Right atrium auricular region (tissue), 2 donors: ENCODE measurements at regions not wholly inside any gene's neighbourhood (a gene's known extent, or its start where the extent isn't known, plus 50 kb on each side); places are given as distances from the start of the nearest gene placed in this dataset.

Experiments used
- DNase-seq: peaks from one replicate; pipeline ENCODE4 v3.0.0-alpha.2; 2019; ENCODE audit warnings: low spot score
- H3K27ac ChIP-seq, 2 donors: fragments of 200-600 bp; sonication (generic); 1 replicate in 1 of 2; 2 replicates in 1 of 2; pipeline ENCODE4 v1.5.1; 2016 to 2019
- H3K27me3 ChIP-seq, 2 donors: fragments of 200-600 bp; sonication (generic); one replicate each; pipeline versions ENCODE4 v1.5.1 to v1.6.0; 2017 to 2019
- H3K36me3 ChIP-seq: fragments of 200-600 bp; sonication (generic); one replicate; pipeline ENCODE4 v1.5.1; 2016
- H3K4me1 ChIP-seq, 2 donors: fragments of 200-600 bp; sonication (generic); one replicate each; pipeline versions ENCODE4 v1.5.1 to v1.6.0; 2017 to 2019
- H3K4me3 ChIP-seq, 2 donors: fragments of 200-600 bp; sonication (generic); 1 replicate in 1 of 2; 2 replicates in 1 of 2; pipeline ENCODE4 v1.5.1; 2017 to 2019; ENCODE audit warnings: mild to moderate bottlenecking in 1 of 2, moderate library complexity in 1 of 2
- H3K9me3 ChIP-seq, 2 donors: fragments of 200-600 bp; sonication (generic); one replicate each; pipeline ENCODE4 v1.5.1; 2019
- TF ChIP-seq, protein P1 (sequence below), 2 donors: fragments of 200-600 bp; sonication (generic); IDR thresholded peaks; one replicate each; pipeline ENCODE4 v1.5.1; 2019; ENCODE audit warnings: antibody characterized with exemption in 2 of 2

DNA sequence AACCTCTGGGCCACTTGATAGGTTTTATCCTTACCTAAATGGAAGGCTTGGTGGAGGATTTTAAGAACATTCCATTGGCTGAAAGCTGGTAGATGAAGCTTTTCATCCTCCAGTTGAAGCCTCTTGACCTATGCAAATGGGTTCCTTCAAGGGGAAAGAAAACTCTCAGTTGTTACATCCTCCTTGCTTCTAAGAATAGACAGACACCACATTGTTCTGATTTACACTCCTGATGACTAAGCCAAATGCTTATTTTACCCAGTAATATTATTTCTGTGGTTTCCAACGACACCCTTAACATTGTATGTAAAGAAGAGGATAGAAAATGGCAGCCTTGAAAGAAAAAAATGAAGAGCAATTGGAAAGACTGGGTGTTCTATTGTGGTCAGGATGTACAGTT lies 480.5 kb downstream of the OTOL1 start:
- no peaks in the 10 kb centered on the region for H3K9me3 ChIP-seq

DNA sequence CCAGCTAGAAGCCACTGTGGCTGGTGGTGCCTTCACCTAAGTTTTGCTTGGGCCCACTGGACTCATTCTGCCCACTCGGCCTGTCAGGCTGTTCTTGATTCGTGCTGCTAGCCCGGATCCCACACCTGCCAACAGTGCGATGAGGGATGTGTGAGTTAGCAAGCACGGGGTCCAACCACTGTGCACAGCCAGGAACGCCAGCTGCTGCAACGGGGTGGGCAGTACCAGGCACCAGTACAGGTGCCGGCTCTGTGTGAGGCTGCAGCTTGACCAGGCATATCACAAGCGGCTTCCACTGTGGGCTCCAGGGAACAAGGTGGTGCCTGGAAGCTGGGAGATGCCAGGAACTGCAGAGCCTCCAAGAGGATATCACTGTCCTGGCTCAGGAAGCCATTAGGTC lies 481.2 kb downstream of the OTOL1 start:
- TF ChIP-seq, protein P1, sequence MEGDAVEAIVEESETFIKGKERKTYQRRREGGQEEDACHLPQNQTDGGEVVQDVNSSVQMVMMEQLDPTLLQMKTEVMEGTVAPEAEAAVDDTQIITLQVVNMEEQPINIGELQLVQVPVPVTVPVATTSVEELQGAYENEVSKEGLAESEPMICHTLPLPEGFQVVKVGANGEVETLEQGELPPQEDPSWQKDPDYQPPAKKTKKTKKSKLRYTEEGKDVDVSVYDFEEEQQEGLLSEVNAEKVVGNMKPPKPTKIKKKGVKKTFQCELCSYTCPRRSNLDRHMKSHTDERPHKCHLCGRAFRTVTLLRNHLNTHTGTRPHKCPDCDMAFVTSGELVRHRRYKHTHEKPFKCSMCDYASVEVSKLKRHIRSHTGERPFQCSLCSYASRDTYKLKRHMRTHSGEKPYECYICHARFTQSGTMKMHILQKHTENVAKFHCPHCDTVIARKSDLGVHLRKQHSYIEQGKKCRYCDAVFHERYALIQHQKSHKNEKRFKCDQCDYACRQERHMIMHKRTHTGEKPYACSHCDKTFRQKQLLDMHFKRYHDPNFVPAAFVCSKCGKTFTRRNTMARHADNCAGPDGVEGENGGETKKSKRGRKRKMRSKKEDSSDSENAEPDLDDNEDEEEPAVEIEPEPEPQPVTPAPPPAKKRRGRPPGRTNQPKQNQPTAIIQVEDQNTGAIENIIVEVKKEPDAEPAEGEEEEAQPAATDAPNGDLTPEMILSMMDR (IDR thresholded peaks at IDR 0.05), result no peak
- no peaks in the 10 kb centered on the region for H3K4me1 ChIP-seq
- DNase-seq, result no peak
- no peaks in the 10 kb centered on the region for H3K36me3 ChIP-seq
- H3K4me3 ChIP-seq, result no peak overlapping the region
- H3K9me3 ChIP-seq, result no peaks in the 10 kb centered on the region
- H3K27me3 ChIP-seq, result no peaks in the 10 kb centered on the region
- no peak overlapping the region for H3K27ac ChIP-seq

More for the DNA sequence above, 480.5 kb downstream of the OTOL1 start:
- H3K27me3 ChIP-seq, result no peaks in the 10 kb centered on the region
- H3K36me3 ChIP-seq, result no peaks in the 10 kb centered on the region
- TF ChIP-seq, protein P1 (IDR thresholded peaks at IDR 0.05), result no peak
- no peak for DNase-seq
- H3K27ac ChIP-seq, result no peak overlapping the region
- H3K4me3 ChIP-seq, result no peak overlapping the region
- H3K4me1 ChIP-seq, result no peaks in the 10 kb centered on the region

DNA sequence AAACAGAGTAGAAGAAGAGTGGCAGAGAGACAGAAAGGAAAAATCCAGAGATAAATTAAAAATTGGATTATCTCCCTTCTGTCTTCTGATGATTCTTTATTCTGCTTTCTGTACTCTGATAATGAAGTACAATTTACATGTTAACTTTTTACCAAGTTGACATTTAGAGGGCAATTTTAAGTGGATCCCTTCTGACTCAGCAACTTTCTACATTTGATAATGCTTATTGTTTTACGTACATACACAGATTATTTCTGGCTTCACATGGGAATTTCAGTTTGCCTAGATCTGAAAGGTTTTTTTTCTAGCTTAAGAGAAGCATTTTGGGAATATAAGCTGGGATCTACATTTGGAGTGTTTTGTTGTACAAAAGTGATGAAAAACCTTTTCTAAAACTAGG lies 491.3 kb downstream of the OTOL1 start:
- Histone ChIP-seq H3K36me3 (no peaks in the 10 kb centered on the region), H3K4me1 (no peaks in the 10 kb centered on the region), H3K27me3 (no peaks in the 10 kb centered on the region), H3K4me3 (no peak overlapping the region), H3K9me3 (no peaks in the 10 kb centered on the region), H3K27ac (no peak overlapping the region)
- TF ChIP-seq, protein P1 (IDR thresholded peaks at IDR 0.05), result no peak
- DNase-seq, result no peak

DNA sequence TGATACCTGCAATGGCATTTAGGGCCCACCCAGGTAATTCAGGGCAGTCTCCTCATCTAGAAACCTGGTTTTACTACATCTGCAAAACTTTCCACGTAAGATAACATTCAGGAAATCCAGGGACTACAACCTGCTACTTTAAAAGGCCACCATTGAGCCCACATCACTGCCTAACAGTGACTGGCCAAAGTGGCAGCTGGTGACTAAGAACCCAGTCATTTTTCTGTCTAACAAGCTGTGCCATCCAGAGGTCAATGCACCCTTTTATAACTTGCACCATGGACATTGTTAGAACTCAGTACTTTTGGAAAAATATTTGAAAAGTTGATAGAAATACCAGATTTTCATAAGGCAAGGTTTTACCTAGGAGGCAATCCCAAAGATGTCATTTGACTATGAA lies 492.4 kb downstream of the OTOL1 start:
- no peak for DNase-seq
- TF ChIP-seq, protein P1 (IDR thresholded peaks at IDR 0.05), result no peak
- no peaks in the 10 kb centered on the region for H3K36me3 ChIP-seq
- H3K4me1 ChIP-seq, result no peaks in the 10 kb centered on the region
- H3K9me3 ChIP-seq, result no peaks in the 10 kb centered on the region
- no peaks in the 10 kb centered on the region for H3K27me3 ChIP-seq
- no peak overlapping the region for H3K27ac ChIP-seq
- no peak overlapping the region for H3K4me3 ChIP-seq

DNA sequence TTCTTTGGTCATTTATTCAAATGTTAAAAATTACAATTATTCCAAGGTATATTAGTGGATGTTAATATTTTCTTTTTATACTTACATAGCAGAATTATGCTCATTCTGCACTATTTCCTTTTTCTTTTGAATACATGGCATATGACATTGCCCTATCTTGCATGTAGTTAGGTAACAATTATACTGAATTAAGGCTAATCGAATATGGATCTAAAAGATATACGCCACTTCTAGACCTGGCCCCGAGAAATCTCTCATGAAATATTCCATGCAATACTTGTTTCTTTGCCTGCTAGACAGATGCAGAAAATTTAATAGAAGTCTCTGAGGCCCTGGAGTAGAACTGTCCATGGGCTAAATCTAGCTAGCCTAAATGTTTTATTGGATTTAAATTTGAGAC lies 493.4 kb downstream of the OTOL1 start:
- H3K36me3 ChIP-seq, result no peaks in the 10 kb centered on the region
- H3K4me1 ChIP-seq, result no peaks in the 10 kb centered on the region
- no peak for DNase-seq
- TF ChIP-seq, protein P1 (IDR thresholded peaks at IDR 0.05), result no peak
- no peak overlapping the region for H3K27ac ChIP-seq
- H3K9me3 ChIP-seq, result no peaks in the 10 kb centered on the region
- no peak overlapping the region for H3K4me3 ChIP-seq
- H3K27me3 ChIP-seq, result no peaks in the 10 kb centered on the region

DNA sequence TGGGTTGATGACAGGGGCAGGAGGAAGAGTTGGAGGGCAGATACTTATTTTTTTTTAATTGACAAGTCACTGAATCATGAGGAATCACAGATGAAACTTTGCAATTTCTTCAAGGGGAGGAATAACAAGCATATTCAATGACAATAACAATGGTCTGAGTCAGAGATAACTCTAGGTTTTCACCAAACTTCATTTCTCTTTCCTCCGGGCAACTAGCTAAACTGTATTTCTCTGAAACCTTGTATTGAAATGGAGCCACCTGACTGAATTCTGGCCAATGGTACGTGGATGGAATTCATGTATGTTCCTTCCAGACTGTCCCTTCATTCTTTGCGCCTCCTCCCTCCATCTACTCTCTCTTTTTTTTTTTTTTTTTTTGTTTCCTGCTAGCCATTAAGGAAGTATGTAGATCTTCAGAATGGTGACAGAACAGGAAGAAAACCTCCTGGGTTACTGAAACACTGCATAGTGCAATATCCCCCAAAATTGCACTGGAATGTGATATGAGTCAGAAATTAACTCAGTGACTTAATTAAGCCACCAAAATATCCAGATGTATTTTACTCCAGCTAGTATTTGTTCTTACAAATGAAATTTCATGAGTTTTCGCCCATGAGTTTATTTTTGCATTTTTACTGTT lies 495.4 kb downstream of the OTOL1 start:
- Histone ChIP-seq H3K4me3 (no peak overlapping the region), H3K27me3 (no peaks in the 10 kb centered on the region), H3K27ac (no peak overlapping the region), H3K36me3 (no peaks in the 10 kb centered on the region), H3K4me1 (no peaks in the 10 kb centered on the region), H3K9me3 (no peaks in the 10 kb centered on the region)
- TF ChIP-seq, protein P1 (IDR thresholded peaks at IDR 0.05), result no peak
- no peak for DNase-seq
